HG03196 (cell line): ENCODE measurements at regions not wholly inside any gene's neighbourhood (a gene's known extent, or its start where the extent isn't known, plus 50 kb on each side); places are given as distances from the start of the nearest gene placed in this dataset.
"Not testable (repeated sequence)": the region's sequence is repeated elsewhere in the genome, so short reads cannot be mapped to it uniquely, and the experiment has no call there.

ENCODE experiments used
- ATAC-seq: cut with Tn5 transposase; IDR thresholded peaks from one replicate; pipeline ENCODE4 v1.9.1; 2021; ENCODE audit not compliant: unreplicated experiment

DNA sequence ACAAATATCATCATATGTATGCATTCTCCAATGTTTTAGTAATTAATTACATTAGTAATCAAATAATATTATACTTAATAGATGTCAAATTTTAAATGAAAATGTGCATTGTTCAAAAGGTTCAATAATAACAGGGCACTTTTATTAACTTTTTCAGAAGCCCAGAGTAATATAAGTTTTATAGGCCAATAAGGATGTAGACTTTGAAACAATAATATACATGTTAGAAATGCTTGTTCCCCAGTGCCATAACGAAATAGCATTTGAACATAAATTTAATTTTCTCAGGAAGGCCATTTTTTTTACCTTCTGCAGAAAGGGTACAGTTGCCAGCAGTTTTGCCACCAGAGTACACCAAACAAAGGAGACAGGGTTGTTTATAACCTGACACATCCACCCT is 1133.9 kb upstream of the LRRTM3 start:
- ATAC-seq: no peak

DNA sequence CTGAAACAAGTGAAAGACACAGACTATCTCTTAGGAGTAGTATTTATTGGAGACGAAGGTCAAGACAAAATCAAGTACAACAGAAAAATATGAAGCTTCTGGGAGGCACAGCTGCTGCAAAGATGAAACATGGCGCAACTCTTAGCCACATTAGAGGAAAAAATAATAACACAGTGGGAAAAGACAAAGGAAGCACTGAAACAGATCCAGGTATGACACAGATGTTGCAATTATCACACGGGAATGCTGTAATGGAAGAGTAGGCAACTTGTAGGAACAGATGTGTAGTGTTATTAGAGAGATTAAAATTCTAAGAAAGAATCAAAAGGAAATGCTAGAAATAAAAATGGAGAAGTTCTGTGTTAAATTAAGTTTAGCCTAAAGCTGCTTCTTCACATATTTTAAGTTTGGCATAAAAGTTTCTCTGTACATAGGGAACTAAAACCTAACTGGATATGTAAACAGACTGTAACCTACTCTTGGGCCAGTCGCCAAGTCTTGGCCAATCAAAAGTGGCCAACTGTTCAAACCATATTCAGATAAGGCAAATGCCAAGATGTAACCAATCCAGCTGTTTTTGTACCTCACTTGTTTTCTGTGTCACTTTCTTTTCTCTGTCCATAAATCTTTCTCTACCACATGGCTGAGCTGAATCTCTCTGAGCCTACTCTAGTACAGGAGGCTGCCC is 1132.0 kb upstream of the LRRTM3 start:
- no peak for ATAC-seq

DNA sequence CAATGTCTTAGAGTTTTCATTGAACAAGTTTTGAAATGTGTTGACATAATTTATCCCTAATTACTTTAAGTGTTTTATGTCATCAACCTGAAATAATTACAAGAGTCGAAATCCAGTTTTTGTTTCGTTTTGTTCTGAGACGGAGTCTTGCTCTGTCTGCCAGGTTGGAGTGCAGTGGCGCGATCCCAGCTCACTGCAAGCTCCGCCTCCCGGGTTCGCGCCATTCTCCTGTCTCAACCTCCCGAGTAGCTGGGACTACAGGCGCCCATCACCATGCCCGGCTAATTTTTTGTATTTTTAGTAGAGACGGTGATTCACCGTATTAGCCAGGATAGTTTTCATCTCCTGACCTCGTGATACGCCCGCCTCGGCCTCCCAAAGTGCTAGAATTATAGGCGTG is 1131.0 kb upstream of the LRRTM3 start:
- not testable (repeated sequence) for ATAC-seq

DNA sequence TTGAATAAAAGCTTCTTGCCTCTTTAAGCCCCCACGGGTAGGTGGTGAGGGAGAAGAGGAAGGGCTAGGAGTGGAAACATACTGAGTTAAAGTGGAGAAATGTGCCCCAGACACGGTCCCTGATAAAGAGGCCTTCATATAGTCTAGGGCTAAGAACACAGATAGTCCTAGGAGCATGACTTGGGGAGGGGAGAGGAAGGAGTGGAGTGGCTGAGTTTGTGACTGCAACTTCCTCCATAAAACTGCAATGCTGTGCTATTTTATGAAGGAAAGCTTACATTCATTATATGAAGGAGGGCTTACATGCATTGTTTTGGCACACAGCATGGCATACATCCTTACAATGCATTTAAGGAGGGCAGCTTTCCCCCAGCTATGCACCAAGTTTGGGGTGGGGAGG is 1129.4 kb upstream of the LRRTM3 start:
- no peak for ATAC-seq

DNA sequence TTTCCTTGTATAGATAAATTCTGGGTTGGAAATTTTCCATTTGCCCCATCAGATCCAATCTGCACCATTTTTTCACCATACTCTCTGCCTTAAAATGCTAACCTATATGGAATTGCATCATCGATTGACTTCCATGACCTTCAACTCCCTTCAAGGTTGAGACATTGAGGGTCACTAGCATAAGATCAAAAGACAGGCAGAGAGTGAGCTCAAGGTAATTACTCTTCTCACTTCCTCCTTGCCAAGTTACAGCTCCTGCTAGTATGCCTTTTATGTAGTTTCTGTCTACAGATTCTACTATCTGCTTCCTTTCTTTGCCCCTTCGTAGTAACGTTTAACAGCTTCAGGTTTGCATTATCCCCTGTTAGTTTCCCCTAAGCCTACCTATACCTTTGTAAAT is 1127.7 kb upstream of the LRRTM3 start:
- ATAC-seq: no peak

DNA sequence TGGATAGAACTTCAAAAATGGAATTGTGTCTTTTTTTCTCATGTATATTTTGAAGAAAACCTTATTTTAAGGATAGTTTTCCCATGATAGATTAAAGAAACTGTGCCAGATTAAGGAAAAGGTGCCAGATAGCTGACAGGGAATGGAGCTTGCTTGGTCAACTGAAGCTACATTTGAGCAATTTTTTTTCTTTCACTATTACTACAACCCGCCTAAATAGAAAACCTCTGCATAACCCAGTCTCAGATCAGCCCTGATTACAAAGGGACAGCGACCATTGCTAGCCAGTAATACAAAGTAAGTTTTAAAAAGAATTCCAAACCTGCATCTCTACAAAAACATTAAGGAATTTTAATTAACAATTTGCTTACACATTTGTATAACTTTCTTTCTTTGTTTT is 1123.4 kb upstream of the LRRTM3 start:
- ATAC-seq: no peak

DNA sequence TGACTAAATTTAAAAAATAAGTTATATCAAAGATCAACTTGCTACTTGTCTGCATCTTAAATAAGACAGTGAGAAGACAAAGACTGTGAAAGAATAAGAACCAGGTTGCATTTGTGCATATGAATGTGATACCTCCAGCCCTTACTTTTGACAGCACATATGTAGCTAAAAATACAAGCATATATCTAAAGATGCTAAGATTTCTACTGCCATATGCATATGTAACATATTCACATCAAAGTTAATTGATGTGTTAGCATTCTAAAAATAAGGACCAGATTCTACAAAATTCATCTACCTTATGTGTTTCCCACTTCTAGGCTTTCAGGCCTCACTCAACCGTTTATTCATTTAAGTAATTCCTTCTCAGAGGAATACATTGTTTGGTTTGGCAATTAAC is 1120.3 kb upstream of the LRRTM3 start:
- no peak for ATAC-seq

DNA sequence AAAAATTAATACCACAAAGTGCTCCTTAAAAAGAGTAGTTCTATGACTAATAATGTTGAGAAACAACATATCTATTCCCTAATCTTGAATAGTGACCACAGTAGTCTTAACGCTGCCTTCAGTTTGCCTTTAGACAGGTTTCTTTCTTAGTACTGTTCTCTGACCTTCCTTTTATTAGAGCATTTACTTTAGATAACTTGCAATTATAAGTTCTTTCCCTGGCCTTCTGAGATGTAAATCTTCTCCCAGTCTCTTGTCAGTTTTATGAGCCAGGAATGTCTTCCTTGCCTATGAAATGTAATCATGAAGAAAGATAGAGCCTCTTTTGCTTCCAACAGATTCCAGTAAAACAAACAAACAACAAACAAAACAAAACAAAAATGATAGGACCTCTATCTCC is 1119.8 kb upstream of the LRRTM3 start:
- ATAC-seq: no peak

DNA sequence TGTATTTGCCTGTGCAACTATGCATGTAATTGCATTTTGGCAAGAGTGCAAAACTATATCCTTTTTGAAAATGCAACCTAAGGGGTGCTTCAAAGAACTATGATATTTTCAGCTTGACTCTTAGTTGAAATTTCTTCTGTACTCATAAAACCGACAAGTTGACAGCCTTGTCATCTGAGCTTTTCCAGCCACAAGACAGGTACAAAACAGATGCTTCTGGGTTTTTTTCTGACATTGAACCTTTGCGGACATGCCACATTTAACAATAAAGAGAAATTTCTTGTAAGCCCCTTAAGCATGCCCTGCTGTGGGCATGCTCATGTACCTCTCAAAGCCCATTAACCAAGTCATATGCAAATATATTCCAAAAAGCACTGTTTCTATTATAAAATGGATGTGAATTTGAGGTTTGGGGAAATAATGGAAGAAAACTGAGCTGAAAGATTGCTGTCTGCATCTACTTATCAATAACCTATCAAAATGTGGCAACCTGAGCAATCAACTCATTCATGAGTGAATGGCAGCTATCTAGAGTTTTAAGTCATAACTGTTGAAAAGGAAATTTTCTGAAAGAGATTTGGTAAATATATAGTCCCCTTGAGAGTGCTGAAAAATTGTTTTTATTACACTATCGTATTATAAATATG is 1117.0 kb upstream of the LRRTM3 start:
- ATAC-seq: no peak

DNA sequence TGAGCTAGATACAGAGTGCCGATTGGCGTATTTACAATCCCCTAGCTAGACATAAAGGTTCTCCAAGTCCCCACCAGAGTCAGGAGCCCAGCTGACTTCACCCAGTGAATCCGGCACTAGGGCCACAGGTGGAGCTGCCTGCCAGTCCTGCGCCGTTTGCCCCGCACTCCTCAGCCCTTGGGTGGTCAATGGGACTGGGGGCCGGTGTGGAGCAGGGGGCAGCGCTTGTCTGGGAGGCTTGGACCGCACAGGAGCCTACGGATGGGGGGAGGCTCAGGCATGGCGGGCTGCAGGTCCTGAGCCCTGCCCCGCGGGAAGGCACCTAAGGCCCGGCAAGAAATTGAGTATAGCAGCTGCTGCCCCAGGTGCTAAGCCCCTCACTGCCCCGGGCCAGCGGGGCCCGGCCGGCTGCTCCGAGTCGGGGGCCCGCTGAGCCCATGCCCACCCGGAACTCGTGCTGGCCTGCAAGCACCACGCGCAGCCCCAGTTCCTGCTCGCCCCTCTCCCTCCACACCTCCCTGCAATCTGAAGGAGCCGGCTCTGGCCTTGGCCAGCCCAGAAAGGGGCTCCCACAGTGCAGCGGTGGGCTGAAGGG is 1113.8 kb upstream of the LRRTM3 start:
- no peak for ATAC-seq

DNA sequence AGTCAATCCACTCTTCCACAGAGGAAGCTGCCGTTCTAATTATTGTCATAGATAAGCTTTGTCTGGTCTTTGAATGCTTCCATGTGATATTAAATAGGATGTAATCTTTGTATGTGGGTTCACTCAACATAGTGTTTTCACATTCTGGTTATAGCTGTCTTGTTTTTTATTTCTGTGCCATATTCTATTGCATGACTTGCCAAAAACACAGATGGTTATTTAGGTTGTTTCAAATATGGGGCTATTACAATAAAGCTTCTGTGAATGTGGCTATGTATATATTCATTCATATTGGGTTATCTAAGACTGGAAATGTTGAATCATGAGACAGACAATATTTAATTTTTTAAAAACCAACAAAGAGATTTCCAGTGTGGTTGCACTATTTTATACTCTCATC is 1109.3 kb upstream of the LRRTM3 start:
- no peak for ATAC-seq

DNA sequence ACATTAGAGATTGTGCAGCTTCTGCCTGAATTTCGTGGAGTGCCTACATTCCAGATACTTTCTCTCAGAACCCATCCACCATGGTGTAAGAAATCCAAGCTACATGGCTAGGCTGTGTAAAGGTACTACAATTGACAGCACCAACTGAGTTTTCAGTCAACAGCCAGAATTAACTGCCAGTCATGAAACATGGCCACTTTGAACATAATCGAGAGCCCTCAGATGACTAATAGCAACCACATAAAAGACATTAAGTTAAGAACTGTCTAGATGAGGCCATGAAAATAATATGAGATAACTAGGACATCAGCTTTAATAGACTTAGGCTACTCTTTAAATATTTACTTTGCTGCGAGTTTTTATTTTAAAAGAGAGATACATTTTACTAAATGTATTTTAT is 1106.8 kb upstream of the LRRTM3 start:
- no peak for ATAC-seq

DNA sequence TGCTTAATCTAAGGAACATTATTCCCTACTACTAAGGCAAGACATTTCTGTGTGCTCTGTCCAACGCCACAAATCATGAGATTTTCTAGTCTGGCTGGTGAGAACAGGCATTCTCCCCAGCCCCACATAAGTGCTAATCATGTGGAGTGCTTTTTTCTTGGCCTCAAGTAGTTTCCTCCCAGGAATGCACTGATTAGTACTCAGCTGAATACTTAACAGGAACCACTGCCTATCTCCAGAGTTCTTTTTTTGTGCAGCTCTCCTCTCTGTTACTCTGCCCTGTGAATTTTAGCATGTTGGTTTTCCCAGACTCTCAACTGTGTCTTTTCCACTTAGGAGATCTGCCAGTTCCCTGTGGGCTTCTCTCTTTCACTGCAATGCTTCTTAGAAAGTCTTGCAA is 1098.5 kb upstream of the LRRTM3 start:
- no peak for ATAC-seq

DNA sequence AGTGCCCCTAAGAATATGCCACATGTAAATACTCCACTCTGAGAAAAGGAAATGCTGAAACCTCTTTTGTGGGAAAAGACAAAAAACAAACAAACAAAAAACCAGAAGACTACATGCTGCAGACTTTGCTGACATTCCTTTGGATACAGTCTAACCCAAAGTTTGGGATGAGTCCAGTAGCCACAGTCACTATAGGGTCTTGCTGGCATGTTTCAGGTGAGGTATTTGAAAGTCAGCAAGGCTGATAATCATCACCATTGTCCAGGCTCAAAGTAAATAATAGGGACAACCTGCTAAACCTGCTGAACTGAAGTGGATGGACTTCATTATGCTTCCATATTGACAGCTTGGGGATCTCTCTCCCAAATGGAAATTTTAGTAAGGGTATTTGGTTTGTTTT is 1087.0 kb upstream of the LRRTM3 start:
- no peak for ATAC-seq

DNA sequence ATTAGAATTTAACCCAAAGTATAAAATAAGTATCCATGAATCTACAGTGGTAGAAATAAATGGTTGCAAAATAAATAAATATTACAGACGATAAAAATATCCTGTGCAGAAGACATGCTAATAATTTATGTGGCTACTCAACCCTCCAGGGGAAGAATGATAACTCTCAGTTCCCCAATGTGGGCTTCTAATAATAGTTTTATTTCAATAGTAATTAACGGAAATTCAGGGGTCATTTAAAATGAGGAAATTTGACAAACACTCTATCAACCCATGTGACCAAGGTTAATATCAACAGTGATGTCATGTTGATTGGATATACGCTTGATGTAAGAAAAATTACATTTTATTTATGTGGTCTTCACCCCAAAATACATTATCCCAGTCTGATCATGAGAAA is 1082.6 kb upstream of the LRRTM3 start:
- no peak for ATAC-seq

DNA sequence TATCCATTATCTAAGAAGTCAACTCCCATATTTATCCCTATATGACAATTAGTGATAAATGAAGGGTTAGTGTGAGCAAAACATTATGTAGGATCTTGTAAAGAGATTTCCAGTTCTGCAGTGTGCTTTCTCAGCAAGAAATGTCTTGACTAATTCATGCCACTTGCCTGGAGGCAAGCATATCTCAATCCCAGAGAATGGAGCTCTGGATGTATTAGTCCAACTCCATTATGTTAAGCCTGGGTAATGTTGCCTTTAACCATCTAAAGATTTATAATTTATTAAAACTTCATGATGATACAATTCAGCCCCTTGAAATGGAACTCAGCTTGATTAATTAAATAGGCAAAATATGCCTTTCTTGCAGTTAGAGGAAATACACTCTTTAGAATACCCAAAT is 1079.9 kb upstream of the LRRTM3 start:
- ATAC-seq: no peak

DNA sequence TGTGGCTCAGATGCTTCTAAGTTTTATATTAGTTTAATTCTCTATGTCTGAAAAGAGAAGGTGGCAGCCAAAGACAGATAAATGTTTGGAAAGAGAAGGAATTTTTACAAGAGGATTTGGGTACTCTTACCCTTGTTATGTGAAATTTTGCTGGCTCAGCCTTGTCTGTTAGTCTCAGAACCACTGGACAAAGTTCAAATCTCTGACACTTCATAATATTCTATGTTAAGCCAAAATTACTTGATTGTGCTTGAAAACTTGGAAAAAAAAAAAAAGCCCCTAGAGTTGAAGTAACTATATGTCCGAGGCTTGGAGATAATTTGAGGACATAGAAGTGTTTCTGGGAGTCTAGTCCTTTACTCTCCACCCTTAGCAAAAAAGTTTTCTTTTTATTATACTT is 1079.3 kb upstream of the LRRTM3 start:
- ATAC-seq: no peak

DNA sequence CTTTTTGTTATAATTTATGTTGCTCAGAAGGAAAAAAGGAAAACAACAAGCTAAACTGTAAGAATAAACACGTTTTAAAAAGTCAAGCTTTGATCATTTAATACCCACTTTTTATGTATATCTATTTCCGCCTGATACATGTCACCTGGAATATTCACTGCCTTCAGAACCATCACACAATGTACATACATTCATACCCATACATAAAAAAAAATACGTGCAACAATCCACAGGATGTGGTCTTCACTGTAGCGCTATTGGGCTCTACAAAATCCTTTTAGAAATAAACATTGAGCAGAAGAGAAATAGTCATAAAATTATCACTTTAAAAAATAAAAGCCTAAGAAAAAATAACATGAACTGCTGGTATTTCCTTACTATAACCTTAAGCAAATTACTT is 1078.9 kb upstream of the LRRTM3 start:
- ATAC-seq: no peak

DNA sequence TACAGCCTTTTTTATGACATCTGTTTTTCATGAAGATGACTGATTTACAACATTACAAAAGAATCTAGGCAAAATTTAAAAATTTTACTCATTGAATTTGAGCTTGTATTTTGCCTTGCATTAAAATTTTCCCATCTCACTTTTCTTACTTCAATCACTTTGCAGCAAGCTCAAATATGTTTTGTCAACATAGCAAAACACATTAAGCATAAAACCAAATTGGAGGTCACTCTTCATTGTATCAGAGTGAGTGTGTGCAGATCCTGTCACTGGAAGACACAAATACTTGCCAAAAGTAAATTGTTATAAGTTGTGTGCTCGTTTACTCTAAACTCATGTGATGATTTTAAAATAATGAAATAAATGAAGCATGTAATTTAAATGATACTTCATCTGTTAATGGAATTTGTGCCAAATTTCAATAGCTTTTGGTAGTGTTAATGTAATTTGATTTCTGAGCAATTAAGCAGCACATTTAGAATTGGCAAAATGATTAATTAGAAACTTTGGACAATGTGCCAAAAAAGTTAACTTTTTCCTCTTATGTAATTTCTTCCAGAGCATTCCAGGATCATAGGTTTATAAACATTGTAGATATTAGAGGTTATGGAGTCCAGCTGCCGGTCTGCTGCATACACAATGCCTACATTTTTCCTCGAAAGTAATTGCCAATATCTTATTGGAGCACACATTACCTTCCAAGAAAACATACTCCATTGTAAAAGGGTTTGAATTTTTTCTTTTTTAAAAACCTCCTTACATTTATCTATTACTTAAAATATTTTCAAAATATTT is 1078.2 kb upstream of the LRRTM3 start:
- ATAC-seq: no peak

DNA sequence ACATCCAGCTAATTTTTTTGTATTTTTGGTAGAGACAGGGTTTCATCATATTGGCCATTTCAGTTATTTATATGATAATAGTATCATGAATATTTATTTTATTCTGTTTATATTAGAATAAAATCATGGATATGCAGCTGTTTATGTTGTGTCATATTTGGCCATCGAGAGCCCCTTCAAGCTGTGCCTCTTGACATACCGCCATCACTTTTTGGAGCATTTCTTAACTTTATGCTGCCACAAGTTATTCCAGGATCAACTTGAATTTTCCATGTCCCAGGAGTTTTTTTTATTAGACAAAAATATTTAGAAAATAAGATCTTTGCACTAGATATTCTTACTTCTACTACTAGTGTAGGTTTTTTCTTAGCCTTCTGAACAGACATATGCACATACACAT is 1067.0 kb upstream of the LRRTM3 start:
- ATAC-seq: no peak

DNA sequence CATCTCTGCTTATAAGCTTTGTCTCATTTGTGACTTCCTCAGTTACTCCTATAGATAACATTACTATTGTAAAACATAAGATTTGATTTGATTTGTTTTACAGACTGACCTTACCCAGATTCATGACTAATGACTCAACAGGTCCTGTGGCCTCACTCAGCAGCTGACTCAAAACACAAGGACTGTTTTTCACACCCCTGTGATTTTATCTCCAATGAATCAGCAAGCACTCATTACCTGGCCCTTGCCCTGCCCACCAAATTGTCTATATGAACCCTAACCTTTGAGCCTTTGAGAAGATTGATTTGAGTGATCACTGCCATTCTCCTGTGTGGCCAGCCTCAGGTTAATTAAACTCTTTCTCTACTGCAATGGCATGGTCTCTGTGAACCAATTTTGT is 1064.6 kb upstream of the LRRTM3 start:
- peak; percentile 81 for ATAC-seq
